HCT116 (cell line): ENCODE measurements at regions not wholly inside any gene's neighbourhood (a gene's known extent, or its start where the extent isn't known, plus 50 kb on each side); places are given as distances from the start of the nearest gene placed in this dataset.

ENCODE experiments used
- ATAC-seq: fragments of 200-7000 bp; cut with Tn5 transposase; 2 replicates; pipeline ENCODE4 v1.9.1; 2020; ENCODE audit warnings: mild to moderate bottlenecking, moderate library complexity
- BruUV-seq: library from RNA; stranded (reverse); fragments of 400-500 nt; replicated peaks from 2 replicates; lab custom pipeline; 2021; lab: Mats Ljungman, UMichigan
- CTCF ChIA-PET: fragments of 300-600 bp; sonication (Branson Sonifier 250); formaldehyde crosslinking; loops from one replicate; lab custom pipeline; 2021; ENCODE audit warnings: antibody characterized with exemption; lab: Charles Lee
- POLR2A ChIA-PET: fragments of 300-600, 350-600 bp; sonication (Branson Sonifier 250); formaldehyde crosslinking; loops from one replicate; lab custom pipeline; 2021; ENCODE audit warnings: antibody characterized with exemption; lab: Charles Lee
- RAD21 ChIA-PET, 2 experiments: fragments of 300-600 bp; sonication (Branson Sonifier 250); formaldehyde crosslinking; loops; one replicate each; lab custom pipeline; 2023; ENCODE audit warnings: low total read pairs in 2 of 2; ENCODE audit not compliant: uncharacterized antibody in 2 of 2, unreplicated experiment in 2 of 2, low non-redundant PET in 1 of 2; lab: Charles Lee
- DNase-seq: peaks from one replicate; pipeline ENCODE4 v3.0.0-alpha.2; 2010; ENCODE audit warnings: low read depth, low spot score
- H2AFZ ChIP-seq: fragments of 200-600 bp; shearing (Covaris generic), sonication (generic); 2 replicates; pipeline ENCODE4 v1.6.1; 2017; ENCODE audit warnings: low read depth, mixed run types, mixed read lengths, antibody characterized with exemption, low read length; ENCODE audit not compliant: poor library complexity, severe bottlenecking
- H3K27ac ChIP-seq: 2 replicates; pipeline ENCODE4 v1.5.1; 2012; ENCODE audit warnings: low read depth, low read length
- H3K27me3 ChIP-seq: fragments of 200-600 bp; sonication (generic); 2 replicates; pipeline ENCODE4 v1.6.1; 2016; ENCODE audit warnings: mixed run types, low read length, mixed read lengths; ENCODE audit not compliant: insufficient read depth
- H3K36me3 ChIP-seq, 2 experiments: fragments of 200-500 bp in 1 of 2; fragments of 200-600 bp in 1 of 2; sonication (Bioruptor generic) in 1 of 2; sonication (generic) in 1 of 2; 2 replicates each; pipeline versions ENCODE4 v1.5.1 to v1.6.1; 2014 to 2016; ENCODE audit warnings: low read length in 2 of 2, inconsistent platforms in 1 of 2, mixed read lengths in 1 of 2, mixed run types in 1 of 2; ENCODE audit not compliant: insufficient read depth in 2 of 2, control insufficient read depth in 1 of 2
- H3K4me1 ChIP-seq, 2 experiments: fragments of 200-600 bp in 1 of 2; sonication (generic) in 1 of 2; 2 replicates each; pipeline versions ENCODE4 v1.5.1 to v1.6.1; 2012 to 2017; ENCODE audit warnings: low read length in 2 of 2, inconsistent platforms in 1 of 2, mild to moderate bottlenecking in 1 of 2, mixed read lengths in 1 of 2, mixed run types in 1 of 2, moderate library complexity in 1 of 2; ENCODE audit not compliant: insufficient read depth in 2 of 2, control insufficient read depth in 1 of 2
- H3K4me2 ChIP-seq: fragments of 200-600 bp; sonication (generic); 2 replicates; pipeline ENCODE4 v1.6.1; 2017; ENCODE audit warnings: mixed run types, low read length, mixed read lengths
- H3K4me3 ChIP-seq, 2 experiments: fragments of 200-600 bp in 1 of 2; sonication (generic) in 1 of 2; replicated peaks in 1 of 2; 2 replicates each; pipeline ENCODE4 v1.5.1; 2011 to 2016; ENCODE audit warnings: low read length in 2 of 2, control low read depth in 1 of 2, low read depth in 1 of 2, mild to moderate bottlenecking in 1 of 2, mixed read lengths in 1 of 2, mixed run types in 1 of 2
- H3K79me2 ChIP-seq: fragments of 200-600 bp; sonication (generic); 2 replicates; pipeline ENCODE4 v1.6.1; 2017; ENCODE audit warnings: mild to moderate bottlenecking, mixed run types, low read length, moderate library complexity, mixed read lengths; ENCODE audit not compliant: insufficient read depth
- H3K9ac ChIP-seq: fragments of 200-600 bp; sonication (generic); 2 replicates; pipeline ENCODE4 v1.6.1; 2016; ENCODE audit warnings: low read length, mixed read lengths
- H3K9me2 ChIP-seq: fragments of 200-600 bp; sonication (generic), shearing (Covaris generic); 2 replicates; pipeline ENCODE4 v1.6.1; 2017; ENCODE audit warnings: mixed run types, mild to moderate bottlenecking, moderate library complexity; ENCODE audit not compliant: insufficient read depth
- H3K9me3 ChIP-seq, 2 experiments: fragments of 200-500 bp in 1 of 2; fragments of 200-600 bp in 1 of 2; sonication (Bioruptor generic) in 1 of 2; sonication (generic) in 1 of 2; 2 replicates each; pipeline ENCODE4 v1.6.1; 2014 to 2017; ENCODE audit warnings: low read length in 2 of 2, mixed read lengths in 2 of 2, inconsistent platforms in 1 of 2, low read depth in 1 of 2, mild to moderate bottlenecking in 1 of 2, mixed run types in 1 of 2, moderate library complexity in 1 of 2; ENCODE audit not compliant: control insufficient read depth in 1 of 2, insufficient read depth in 1 of 2
- H4K20me1 ChIP-seq: fragments of 200-600 bp; sonication (generic), shearing (Covaris generic); 2 replicates; pipeline ENCODE4 v1.6.1; 2017; ENCODE audit warnings: mixed run types, mild to moderate bottlenecking, moderate library complexity; ENCODE audit not compliant: insufficient read depth
- CBX3 ChIP-seq: IDR thresholded peaks from 2 replicates; pipeline ENCODE4 v1.6.1; 2012; ENCODE audit warnings: low read depth
- CTCF ChIP-seq, 3 experiments: fragments of 200-600 bp in 1 of 3; sonication (generic) in 1 of 3; IDR thresholded peaks in 2 of 3; conservative IDR thresholded peaks in 1 of 3; 2 replicates each; pipeline ENCODE4 v1.5.1; 2012 to 2017; ENCODE audit warnings: low read depth in 2 of 3, low read length in 2 of 3, antibody characterized with exemption in 1 of 3, borderline replicate concordance in 1 of 3, control low read depth in 1 of 3, mild to moderate bottlenecking in 1 of 3, mixed read lengths in 1 of 3, mixed run types in 1 of 3, moderate library complexity in 1 of 3; ENCODE audit not compliant: insufficient read depth in 1 of 3
- ELF1 ChIP-seq: IDR thresholded peaks from 2 replicates; pipeline ENCODE4 v1.6.1; 2012; ENCODE audit warnings: low read depth, borderline replicate concordance
- EZH2 ChIP-seq: fragments of 200-600 bp; sonication (generic); IDR thresholded peaks from 2 replicates; pipeline ENCODE4 v1.6.1; 2017; ENCODE audit warnings: antibody characterized with exemption, mixed run types
- EZH2phosphoT487 ChIP-seq: fragments of 200-600 bp; IDR thresholded peaks from 2 replicates; pipeline ENCODE4 v1.6.1; 2018; ENCODE audit warnings: antibody characterized with exemption, borderline replicate concordance
- JUND ChIP-seq: IDR thresholded peaks from 2 replicates; pipeline ENCODE4 v1.6.1; 2012
- POLR2A ChIP-seq: IDR thresholded peaks from 2 replicates; pipeline ENCODE4 v1.7.0; 2011; ENCODE audit warnings: borderline replicate concordance; ENCODE audit not compliant: insufficient read depth, insufficient read length; ENCODE audit errors: extremely low read depth
- POLR2AphosphoS5 ChIP-seq: IDR thresholded peaks from 2 replicates; pipeline ENCODE4 v1.6.1; 2011; ENCODE audit warnings: mild to moderate bottlenecking, low read depth, low read length, moderate library complexity
- RAD21 ChIP-seq: IDR thresholded peaks from 2 replicates; pipeline ENCODE4 v1.6.1; 2012; ENCODE audit warnings: low read depth, mild to moderate bottlenecking
- SIN3A ChIP-seq: IDR thresholded peaks from 2 replicates; pipeline ENCODE4 v1.6.1; 2012; ENCODE audit warnings: low read depth
- SP1 ChIP-seq: IDR thresholded peaks from 2 replicates; pipeline ENCODE4 v1.6.1; 2012; ENCODE audit warnings: low read depth
- TCF7L2 ChIP-seq: IDR thresholded peaks from 2 replicates; pipeline ENCODE4 v1.7.0; 2011; ENCODE audit warnings: borderline replicate concordance, inconsistent platforms; ENCODE audit not compliant: insufficient read depth, insufficient read length; ENCODE audit errors: extremely low read depth
- ZBTB33 ChIP-seq: IDR thresholded peaks from 2 replicates; pipeline ENCODE4 v1.6.1; 2011; ENCODE audit warnings: mild to moderate bottlenecking, low read length, moderate library complexity; ENCODE audit not compliant: insufficient replicate concordance; ENCODE audit errors: extremely low read depth
- ZNF274 ChIP-seq: fragments of 200-500 bp; sonication (Bioruptor generic); IDR thresholded peaks from 2 replicates; pipeline ENCODE4 v1.6.1; 2014; ENCODE audit warnings: mild to moderate bottlenecking, low read depth, low read length, inconsistent platforms
- intact Hi-C: fragments of 100-400 bp; cut with micrococcal nuclease; formaldehyde crosslinking; loops from 2 replicates; pipeline ENCODE4 v1.10.0; 2022

GRCh38 chr22:27422442-27422841 lies 379.1 kb downstream of the MN1 start:
- no peaks in the 10 kb centered on the region for H4K20me1 ChIP-seq
- no TSS peak for BruUV-seq
- no peak overlapping the region for H3K27ac ChIP-seq
- H3K9me2 ChIP-seq = no peaks in the 10 kb centered on the region
- peaks cover 3 to 5% of the 10 kb centered on the region in 2 experiments; a peak in 2 of 4 replicates for H3K4me1 ChIP-seq
- H3K36me3 ChIP-seq = no peaks in the 10 kb centered on the region
- H3K4me3 ChIP-seq = no peak overlapping the region
- RAD21 ChIA-PET = no interaction called here
- ATAC-seq = no peak
- POLR2A ChIA-PET = no interaction called here
- intact Hi-C loops = no loop called here
- H3K79me2 ChIP-seq = no peaks in the 10 kb centered on the region
- H3K9me3 ChIP-seq = no peaks in the 10 kb centered on the region
- CTCF ChIA-PET = no interaction called here
- TF ChIP-seq CBX3 (no peak), CTCF (IDR thresholded peaks at IDR 0.05 in 2 of 3, conservative IDR thresholded peaks at IDR 0.05 in 1 of 3; ENCODE audit: borderline replicate concordance in 1 of 3, insufficient read depth in 1 of 3, low read depth in 2 of 3, low read length in 2 of 3) (no peak), EZH2 (no peak), TCF7L2 (no peak), EZH2phosphoT487 (no peak), ZNF274 (no peak), ELF1 (no peak), SIN3A (no peak)
- H3K9ac ChIP-seq = no peak overlapping the region
- no peak for DNase-seq
- H3K27me3 ChIP-seq = no peaks in the 10 kb centered on the region
- no peak overlapping the region for H3K4me2 ChIP-seq
- H2AFZ ChIP-seq = no peak overlapping the region

- Histone ChIP-seq H3K4me3 (no peak overlapping the region), H3K9me2 (no peaks in the 10 kb centered on the region), H3K36me3 (no peaks in the 10 kb centered on the region), H3K9me3 (no peaks in the 10 kb centered on the region), H3K79me2 (no peaks in the 10 kb centered on the region), H4K20me1 (no peaks in the 10 kb centered on the region), H3K27me3 (no peaks in the 10 kb centered on the region), H3K9ac (no peak overlapping the region), H3K4me1 (peaks cover 1 to 5% of the 10 kb centered on the region in 2 experiments; a peak in 1 of 4 replicates), H3K27ac (no peak overlapping the region), H3K4me2 (no peak overlapping the region), H2AFZ (no peak overlapping the region)
- no TSS peak for BruUV-seq
- CTCF ChIA-PET = no interaction called here
- DNase-seq = no peak
- intact Hi-C loops = no loop called here
- RAD21 ChIA-PET = no interaction called here
- ATAC-seq = no peak
- POLR2A ChIA-PET = no interaction called here
- TF ChIP-seq JUND (no peak), POLR2AphosphoS5 (no peak), EZH2phosphoT487 (no peak), RAD21 (no peak), ELF1 (no peak), CTCF (IDR thresholded peaks at IDR 0.05 in 2 of 3, conservative IDR thresholded peaks at IDR 0.05 in 1 of 3; ENCODE audit: borderline replicate concordance in 1 of 3, insufficient read depth in 1 of 3, low read depth in 2 of 3, low read length in 2 of 3) (no peak), SP1 (no peak), ZBTB33 (no peak), TCF7L2 (no peak), POLR2A (no peak), EZH2 (no peak)
Observed at GRCh38 chr22:27424319-27424718, 377.2 kb downstream of the MN1 start.
